ENCODE measurements at regions not wholly inside any gene's neighbourhood (a gene's known extent, or its start where the extent isn't known, plus 50 kb on each side); places are given as distances from the start of the nearest gene placed in this dataset.

DNA sequence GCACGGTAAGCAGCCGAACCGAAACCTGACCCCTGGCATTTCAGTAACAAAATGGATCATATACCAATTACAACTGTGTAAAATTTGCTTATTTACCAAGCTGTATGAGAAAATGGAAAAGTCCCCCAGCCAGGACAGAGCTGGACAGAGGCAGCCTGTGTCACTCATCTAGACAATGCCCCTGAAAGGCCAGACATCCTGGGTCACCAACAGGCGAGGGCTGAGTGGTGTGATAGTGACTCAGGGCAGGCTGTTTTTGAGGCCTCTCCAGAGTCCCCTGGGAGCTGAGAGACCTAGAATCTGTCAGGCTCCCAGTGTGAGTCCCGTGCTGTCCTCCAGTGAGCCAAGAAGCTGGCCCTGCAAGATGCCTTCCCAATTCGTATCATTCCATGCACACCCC is 680.4 kb downstream of the TBC1D22A start:
- H3K9me3 Mint-ChIP-seq (ENCODE audit: insufficient read depth), result peaks cover 5% of the 10 kb centered on the region
- no peak overlapping the region for H2AFZ ChIP-seq (ENCODE audit: insufficient read depth, low read depth, low read length, poor library complexity, severe bottlenecking)
- H3K4me3 Mint-ChIP-seq, result no peak overlapping the region
- CTCF ChIA-PET, result interaction anchor here (0.5 kb wide), 1 partner anchor 1048 kb away, joined by 3 read pairs; no protein-coding TSS in a partner anchor
- H3K27ac Mint-ChIP-seq, result no peak overlapping the region
- H3K4me1 ChIP-seq (ENCODE audit: control insufficient read depth in 2 of 2, insufficient read depth in 2 of 2, low read length in 2 of 2), result no peaks in the 10 kb centered on the region
- H3K36me3 ChIP-seq (replicated peaks in 1 of 2; ENCODE audit: control extremely low read depth in 1 of 2, control insufficient read depth in 1 of 2, extremely low read depth in 1 of 2, insufficient read depth in 2 of 2, low read length in 1 of 2), result no peaks in the 10 kb centered on the region
- POLR2A ChIA-PET, result no interaction called here
- H3K4me2 ChIP-seq (replicated peaks; ENCODE audit: low read depth, low read length, poor library complexity, severe bottlenecking), result no peak overlapping the region
- no peak overlapping the region for H3K4me3 ChIP-seq (ENCODE audit: control extremely low read depth in 1 of 5, extremely low read depth in 1 of 5, insufficient read depth in 1 of 5, low read depth in 2 of 5, low read length in 4 of 5)
- DNase-seq (no peak), ATAC-seq (ENCODE audit: low read depth) (no peak)
- H3K9me3 ChIP-seq (ENCODE audit: control extremely low read depth in 1 of 3, control insufficient read depth in 2 of 3, insufficient read depth in 1 of 3, low read length in 2 of 3), result peaks cover 0 to 63% (median 14%) of the 10 kb centered on the region in 3 donors
- 79% methylated on average over 4 of the region's 6 CpGs for WGBS (ENCODE audit: insufficient coverage)
- peaks cover 0 to 4% (median 0%) of the 10 kb centered on the region in 4 experiments for H3K27me3 ChIP-seq (replicated peaks in 1 of 4; ENCODE audit: control extremely low read depth in 1 of 4, control insufficient read depth in 3 of 4, insufficient read depth in 4 of 4, low read length in 3 of 4)
- TF ChIP-seq, protein P1, sequence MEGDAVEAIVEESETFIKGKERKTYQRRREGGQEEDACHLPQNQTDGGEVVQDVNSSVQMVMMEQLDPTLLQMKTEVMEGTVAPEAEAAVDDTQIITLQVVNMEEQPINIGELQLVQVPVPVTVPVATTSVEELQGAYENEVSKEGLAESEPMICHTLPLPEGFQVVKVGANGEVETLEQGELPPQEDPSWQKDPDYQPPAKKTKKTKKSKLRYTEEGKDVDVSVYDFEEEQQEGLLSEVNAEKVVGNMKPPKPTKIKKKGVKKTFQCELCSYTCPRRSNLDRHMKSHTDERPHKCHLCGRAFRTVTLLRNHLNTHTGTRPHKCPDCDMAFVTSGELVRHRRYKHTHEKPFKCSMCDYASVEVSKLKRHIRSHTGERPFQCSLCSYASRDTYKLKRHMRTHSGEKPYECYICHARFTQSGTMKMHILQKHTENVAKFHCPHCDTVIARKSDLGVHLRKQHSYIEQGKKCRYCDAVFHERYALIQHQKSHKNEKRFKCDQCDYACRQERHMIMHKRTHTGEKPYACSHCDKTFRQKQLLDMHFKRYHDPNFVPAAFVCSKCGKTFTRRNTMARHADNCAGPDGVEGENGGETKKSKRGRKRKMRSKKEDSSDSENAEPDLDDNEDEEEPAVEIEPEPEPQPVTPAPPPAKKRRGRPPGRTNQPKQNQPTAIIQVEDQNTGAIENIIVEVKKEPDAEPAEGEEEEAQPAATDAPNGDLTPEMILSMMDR (IDR thresholded peaks at IDR 0.05), result no peak
- TF ChIP-seq EZH2 (IDR thresholded peaks at IDR 0.05; ENCODE audit: borderline replicate concordance, insufficient read depth, low read depth, low read length, poor library complexity, severe bottlenecking), result no peak
- peaks cover 15% of the 10 kb centered on the region for H3K27me3 Mint-ChIP-seq
- H3K27ac ChIP-seq (ENCODE audit: low read length in 2 of 2), result no peak overlapping the region
- no peak overlapping the region for H3K9ac ChIP-seq (ENCODE audit: low read length)
- no peaks in the 10 kb centered on the region for H4K20me1 ChIP-seq (ENCODE audit: control insufficient read depth, insufficient read depth, low read length, poor library complexity, severe bottlenecking)
- no peaks in the 10 kb centered on the region for H3K79me2 ChIP-seq (ENCODE audit: control insufficient read depth, insufficient read depth, low read length)
- intact Hi-C loops (cut with micrococcal nuclease), result no loop called here
- no peaks in the 10 kb centered on the region for H3K4me1 Mint-ChIP-seq

DNA sequence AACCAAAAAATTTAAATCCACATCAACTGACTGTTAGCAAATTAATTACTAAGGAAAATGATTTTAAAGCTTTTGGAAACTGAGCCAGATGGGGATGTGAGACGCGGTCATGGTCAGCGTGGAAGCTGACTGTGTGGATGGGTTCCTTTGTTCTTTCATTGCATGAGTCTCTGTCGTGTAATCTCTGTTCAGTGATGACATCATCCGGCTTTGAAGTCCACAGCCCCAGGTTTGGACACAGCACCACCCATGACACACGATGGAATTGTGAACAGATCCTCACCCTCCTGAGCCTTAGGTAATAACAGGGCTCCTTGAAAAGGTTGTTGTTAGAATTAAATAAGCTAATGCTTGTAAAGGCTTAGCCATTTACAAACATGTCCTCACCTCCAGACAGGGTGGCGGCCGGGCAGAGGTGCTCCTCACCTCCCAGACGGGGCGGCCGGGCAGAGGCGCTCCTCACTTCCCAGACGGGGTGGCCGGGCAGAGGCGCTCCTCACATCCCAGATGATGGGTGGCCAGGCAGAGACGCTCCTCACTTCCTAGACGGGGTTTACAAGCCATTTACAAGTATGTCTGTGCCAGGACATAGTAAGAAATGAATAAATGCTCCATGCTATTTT is 677.3 kb downstream of the TBC1D22A start:
- no peak overlapping the region for H3K27ac ChIP-seq (ENCODE audit: low read length in 2 of 2)
- DNase-seq, result no peak
- ChIA-PET POLR2A (no interaction called here), CTCF (no interaction called here)
- ATAC-seq (ENCODE audit: low read depth), result no peak
- Mint-ChIP-seq H3K9me3 (ENCODE audit: insufficient read depth) (peaks cover 7% of the 10 kb centered on the region), H3K4me1 (no peaks in the 10 kb centered on the region), H3K27me3 (peaks cover 6% of the 10 kb centered on the region), H3K4me3 (no peak overlapping the region), H3K27ac (no peak overlapping the region)
- peaks cover 0 to 55% (median 14%) of the 10 kb centered on the region in 3 donors for H3K9me3 ChIP-seq (ENCODE audit: control extremely low read depth in 1 of 3, control insufficient read depth in 2 of 3, insufficient read depth in 1 of 3, low read length in 2 of 3)
- no peak overlapping the region for H3K4me3 ChIP-seq (ENCODE audit: control extremely low read depth in 1 of 5, extremely low read depth in 1 of 5, insufficient read depth in 1 of 5, low read depth in 2 of 5, low read length in 4 of 5)
- WGBS (ENCODE audit: insufficient coverage), result 93% methylated on average over 3 of the region's 17 CpGs
- intact Hi-C loops (cut with micrococcal nuclease), result no loop called here
- no peaks in the 10 kb centered on the region for H3K36me3 ChIP-seq (replicated peaks in 1 of 2; ENCODE audit: control extremely low read depth in 1 of 2, control insufficient read depth in 1 of 2, extremely low read depth in 1 of 2, insufficient read depth in 2 of 2, low read length in 1 of 2)
- no peaks in the 10 kb centered on the region for H4K20me1 ChIP-seq (ENCODE audit: control insufficient read depth, insufficient read depth, low read length, poor library complexity, severe bottlenecking)
- H3K27me3 ChIP-seq (replicated peaks in 1 of 4; ENCODE audit: control extremely low read depth in 1 of 4, control insufficient read depth in 3 of 4, insufficient read depth in 4 of 4, low read length in 3 of 4), result peaks cover 0 to 4% (median 0%) of the 10 kb centered on the region in 4 experiments
- H2AFZ ChIP-seq (ENCODE audit: insufficient read depth, low read depth, low read length, poor library complexity, severe bottlenecking), result no peak overlapping the region
- H3K4me2 ChIP-seq (replicated peaks; ENCODE audit: low read depth, low read length, poor library complexity, severe bottlenecking), result no peak overlapping the region
- no peaks in the 10 kb centered on the region for H3K79me2 ChIP-seq (ENCODE audit: control insufficient read depth, insufficient read depth, low read length)
- TF ChIP-seq, protein P1 (IDR thresholded peaks at IDR 0.05), result no peak
- TF ChIP-seq EZH2 (IDR thresholded peaks at IDR 0.05; ENCODE audit: borderline replicate concordance, insufficient read depth, low read depth, low read length, poor library complexity, severe bottlenecking), result no peak
- H3K9ac ChIP-seq (ENCODE audit: low read length), result no peak overlapping the region
- H3K4me1 ChIP-seq (ENCODE audit: control insufficient read depth in 2 of 2, insufficient read depth in 2 of 2, low read length in 2 of 2), result no peaks in the 10 kb centered on the region
